SK-N-SH treated with all-trans-retinoic acid at 6 μM for 48 hours (cell line): ENCODE measurements at regions not wholly inside any gene's neighbourhood (a gene's known extent, or its start where the extent isn't known, plus 50 kb on each side); places are given as distances from the start of the nearest gene placed in this dataset.

Experiments used
- ATAC-seq: fragments of 200-7000 bp; cut with Tn5 transposase; 3 replicates; pipeline ENCODE4 v1.9.1; 2020; ENCODE audit warnings: mild to moderate bottlenecking, moderate library complexity
- ARNTL ChIP-seq: fragments of 450-650 bp; formaldehyde crosslinking; IDR thresholded peaks from 2 replicates; pipeline ENCODE4 v1.5.0; 2020; ENCODE audit warnings: low read depth, mild to moderate bottlenecking, moderate library complexity, borderline replicate concordance
- BACH2 ChIP-seq: fragments of 250-450 bp; sonication (Bioruptor Pico); IDR thresholded peaks from 2 replicates; pipeline ENCODE4 v1.9.0; 2021; ENCODE audit warnings: mild to moderate bottlenecking, borderline replicate concordance
- CSDC2 ChIP-seq: fragments of 250-450 bp; sonication (Bioruptor Pico); IDR thresholded peaks from 2 replicates; pipeline ENCODE4 v1.5.0; 2020; ENCODE audit warnings: mild to moderate bottlenecking, moderate library complexity
- GLIS3 ChIP-seq: fragments of 250-450 bp; sonication (Bioruptor Pico); IDR thresholded peaks from 2 replicates; pipeline ENCODE4 v1.5.0; 2020; ENCODE audit warnings: mild to moderate bottlenecking, moderate library complexity
- ISL1 ChIP-seq: fragments of 250-450 bp; sonication (Bioruptor Pico); IDR thresholded peaks from 2 replicates; pipeline ENCODE4 v2.1.2; 2022; ENCODE audit warnings: mild to moderate bottlenecking, moderate library complexity
- PPARA ChIP-seq: fragments of 250-450 bp; sonication (Bioruptor Pico); IDR thresholded peaks from 2 replicates; pipeline ENCODE4 v1.5.0; 2020; ENCODE audit warnings: mild to moderate bottlenecking, borderline replicate concordance
- RARB ChIP-seq: fragments of 250-450 bp; sonication (Bioruptor Pico); IDR thresholded peaks from 2 replicates; pipeline ENCODE4 v1.8.0; 2021; ENCODE audit warnings: mild to moderate bottlenecking, moderate library complexity
- SNAI2 ChIP-seq: fragments of 250-450 bp; sonication (Bioruptor Pico); IDR thresholded peaks from 2 replicates; pipeline ENCODE4 v1.5.0; 2020; ENCODE audit warnings: mild to moderate bottlenecking, moderate library complexity
- TCF4 ChIP-seq: fragments of 250-450 bp; sonication (Bioruptor Pico); IDR thresholded peaks from 2 replicates; pipeline ENCODE4 v1.8.0; 2021; ENCODE audit warnings: mild to moderate bottlenecking, moderate library complexity, borderline replicate concordance
- TOX ChIP-seq: fragments of 250-450 bp; sonication (Bioruptor Pico); IDR thresholded peaks from 2 replicates; pipeline ENCODE4 v1.8.0; 2021; ENCODE audit warnings: mild to moderate bottlenecking, moderate library complexity, borderline replicate concordance
- ZC3H10 ChIP-seq: fragments of 250-450 bp; sonication (Bioruptor Pico); IDR thresholded peaks from 2 replicates; pipeline ENCODE4 v1.5.1; 2021; ENCODE audit warnings: mild to moderate bottlenecking, moderate library complexity
- ZFP3 ChIP-seq: fragments of 250-450 bp; sonication (Bioruptor Pico); IDR thresholded peaks from 2 replicates; pipeline ENCODE4 v1.5.0; 2020; ENCODE audit warnings: mild to moderate bottlenecking, moderate library complexity
- ZFP30 ChIP-seq: fragments of 450-650 bp; formaldehyde crosslinking; IDR thresholded peaks from 2 replicates; pipeline ENCODE4 v1.5.0; 2022; ENCODE audit warnings: mild to moderate bottlenecking, moderate library complexity
- ZNF565 ChIP-seq: fragments of 450-650 bp; formaldehyde crosslinking; conservative IDR thresholded peaks from 2 replicates; pipeline ENCODE4 v1.5.0; 2020; ENCODE audit warnings: low read depth, mild to moderate bottlenecking, moderate library complexity
- ZNF70 ChIP-seq: fragments of 450-650 bp; formaldehyde crosslinking; IDR thresholded peaks from 2 replicates; pipeline ENCODE4 v1.5.0; 2020; ENCODE audit warnings: mild to moderate bottlenecking, moderate library complexity
- ZNF8 ChIP-seq: fragments of 450-650 bp; formaldehyde crosslinking; IDR thresholded peaks from 2 replicates; pipeline ENCODE4 v1.5.0; 2020; ENCODE audit warnings: mild to moderate bottlenecking, moderate library complexity
- TF ChIP-seq, protein P1 (sequence below): fragments of 250-450 bp; sonication (Bioruptor Pico); IDR thresholded peaks from 2 replicates; pipeline ENCODE4 v1.8.0; 2020; ENCODE audit warnings: mild to moderate bottlenecking, moderate library complexity, borderline replicate concordance
- TF ChIP-seq, protein P2 (sequence below): fragments of 250-450 bp; sonication (Bioruptor Pico); IDR thresholded peaks from 2 replicates; pipeline ENCODE4 v1.8.0; 2021; ENCODE audit warnings: low read depth, mild to moderate bottlenecking, moderate library complexity, borderline replicate concordance
- TF ChIP-seq, protein P3 (sequence below): fragments of 250-450 bp; sonication (Bioruptor Pico); IDR thresholded peaks from 2 replicates; pipeline ENCODE4 v1.5.1; 2021; ENCODE audit warnings: mild to moderate bottlenecking, moderate library complexity
- TF ChIP-seq, protein P4 (sequence below): fragments of 250-450 bp; sonication (Bioruptor Pico); IDR thresholded peaks from 2 replicates; pipeline ENCODE4 v1.5.1; 2020; ENCODE audit warnings: low read depth, mild to moderate bottlenecking, moderate library complexity

DNA sequence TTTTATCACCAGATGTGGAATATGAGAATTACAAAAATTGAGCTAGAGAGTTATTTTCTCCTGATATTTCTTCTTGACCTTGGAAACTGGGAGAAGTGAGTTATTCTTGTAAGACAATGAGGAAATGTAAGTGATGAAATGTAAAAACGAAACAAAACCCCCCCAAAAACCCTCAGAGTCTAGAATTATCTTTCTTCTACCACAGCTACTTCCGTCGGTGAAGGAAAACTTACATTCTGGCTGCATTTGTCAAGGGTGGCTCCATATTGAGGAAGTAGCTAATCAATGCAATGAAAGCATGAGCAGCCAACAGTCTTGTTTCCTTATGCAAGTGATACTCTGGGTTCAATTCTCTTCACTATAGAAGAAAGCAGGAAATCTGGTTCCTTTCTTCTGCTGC, 661.7 kb upstream of the CITED2 start (continued):
- no peak for TF ChIP-seq TOX
- TF ChIP-seq ZNF8 (CRISPR knock-in tag), result no peak
- TF ChIP-seq BACH2, result no peak
- no peak for TF ChIP-seq PPARA (CRISPR knock-in tag)
- no peak for TF ChIP-seq RARB
- TF ChIP-seq, protein P1, sequence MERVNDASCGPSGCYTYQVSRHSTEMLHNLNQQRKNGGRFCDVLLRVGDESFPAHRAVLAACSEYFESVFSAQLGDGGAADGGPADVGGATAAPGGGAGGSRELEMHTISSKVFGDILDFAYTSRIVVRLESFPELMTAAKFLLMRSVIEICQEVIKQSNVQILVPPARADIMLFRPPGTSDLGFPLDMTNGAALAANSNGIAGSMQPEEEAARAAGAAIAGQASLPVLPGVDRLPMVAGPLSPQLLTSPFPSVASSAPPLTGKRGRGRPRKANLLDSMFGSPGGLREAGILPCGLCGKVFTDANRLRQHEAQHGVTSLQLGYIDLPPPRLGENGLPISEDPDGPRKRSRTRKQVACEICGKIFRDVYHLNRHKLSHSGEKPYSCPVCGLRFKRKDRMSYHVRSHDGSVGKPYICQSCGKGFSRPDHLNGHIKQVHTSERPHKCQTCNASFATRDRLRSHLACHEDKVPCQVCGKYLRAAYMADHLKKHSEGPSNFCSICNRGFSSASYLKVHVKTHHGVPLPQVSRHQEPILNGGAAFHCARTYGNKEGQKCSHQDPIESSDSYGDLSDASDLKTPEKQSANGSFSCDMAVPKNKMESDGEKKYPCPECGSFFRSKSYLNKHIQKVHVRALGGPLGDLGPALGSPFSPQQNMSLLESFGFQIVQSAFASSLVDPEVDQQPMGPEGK, result no peak
- no peak for TF ChIP-seq GLIS3 (CRISPR knock-in tag)

DNA sequence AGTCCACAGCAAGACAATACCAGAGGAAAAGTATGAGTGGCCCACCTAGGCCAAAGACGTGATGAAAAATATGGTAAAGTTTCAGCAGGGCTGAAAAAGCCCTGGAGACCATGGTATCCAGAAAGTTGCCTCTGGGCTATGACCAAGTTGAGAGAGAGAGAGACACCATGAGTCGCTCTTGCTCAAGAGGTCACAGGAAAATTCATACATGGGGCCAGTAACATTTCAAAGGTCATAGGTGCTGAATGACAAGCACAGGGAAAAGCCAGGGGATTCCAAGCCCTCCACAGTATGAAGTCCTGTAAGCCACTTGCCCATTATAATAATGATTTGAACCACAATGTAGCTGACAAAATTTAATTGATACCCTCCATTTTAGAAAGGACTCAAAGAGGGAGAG, 657.7 kb upstream of the CITED2 start:
- no peak for ATAC-seq
- TF ChIP-seq ARNTL (CRISPR knock-in tag) (no peak), BACH2 (no peak), PPARA (CRISPR knock-in tag) (no peak), CSDC2 (CRISPR knock-in tag) (no peak), RARB (no peak), ZFP3 (no peak)

- TF ChIP-seq PPARA (CRISPR knock-in tag) (no peak), RARB (no peak)
- TF ChIP-seq, all 23 proteins: peak for 0
- ATAC-seq, result no peak
Measured at GRCh38 chr6:140029551-140029950, 655.1 kb upstream of the CITED2 start.

GRCh38 chr6:140027219-140027618, 652.8 kb upstream of the CITED2 start:
- TF ChIP-seq TOX (no peak), ZNF565 (CRISPR knock-in tag) (no peak), BACH2 (no peak)
- ATAC-seq, result no peak

DNA sequence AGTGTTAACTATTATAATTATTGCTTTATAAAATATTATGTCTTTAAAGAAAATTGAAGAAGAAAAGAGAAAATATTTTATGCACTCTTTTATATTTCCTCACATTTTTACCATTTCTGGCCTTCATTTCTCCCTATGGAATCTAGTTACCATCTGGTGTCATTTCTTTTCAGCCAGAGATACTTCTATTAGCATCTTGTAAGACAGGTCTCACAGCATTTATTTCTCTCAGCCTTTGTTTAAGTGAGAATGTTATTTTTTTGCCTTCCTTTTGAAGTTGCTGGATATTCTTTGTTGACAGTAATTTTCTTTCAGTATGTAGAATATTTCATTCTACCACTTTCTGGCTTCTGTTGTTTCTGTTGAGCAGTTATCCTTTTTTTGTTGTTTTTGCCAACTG, 652.1 kb upstream of the CITED2 start:
- ATAC-seq, result no peak
- TF ChIP-seq, protein P2, sequence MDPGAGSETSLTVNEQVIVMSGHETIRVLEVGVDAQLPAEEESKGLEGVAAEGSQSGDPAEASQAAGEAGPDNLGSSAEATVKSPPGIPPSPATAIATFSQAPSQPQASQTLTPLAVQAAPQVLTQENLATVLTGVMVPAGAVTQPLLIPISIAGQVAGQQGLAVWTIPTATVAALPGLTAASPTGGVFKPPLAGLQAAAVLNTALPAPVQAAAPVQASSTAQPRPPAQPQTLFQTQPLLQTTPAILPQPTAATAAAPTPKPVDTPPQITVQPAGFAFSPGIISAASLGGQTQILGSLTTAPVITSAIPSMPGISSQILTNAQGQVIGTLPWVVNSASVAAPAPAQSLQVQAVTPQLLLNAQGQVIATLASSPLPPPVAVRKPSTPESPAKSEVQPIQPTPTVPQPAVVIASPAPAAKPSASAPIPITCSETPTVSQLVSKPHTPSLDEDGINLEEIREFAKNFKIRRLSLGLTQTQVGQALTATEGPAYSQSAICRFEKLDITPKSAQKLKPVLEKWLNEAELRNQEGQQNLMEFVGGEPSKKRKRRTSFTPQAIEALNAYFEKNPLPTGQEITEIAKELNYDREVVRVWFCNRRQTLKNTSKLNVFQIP (CRISPR knock-in tag), result no peak
- no peak for TF ChIP-seq ZNF565 (CRISPR knock-in tag)
- TF ChIP-seq, protein P3, sequence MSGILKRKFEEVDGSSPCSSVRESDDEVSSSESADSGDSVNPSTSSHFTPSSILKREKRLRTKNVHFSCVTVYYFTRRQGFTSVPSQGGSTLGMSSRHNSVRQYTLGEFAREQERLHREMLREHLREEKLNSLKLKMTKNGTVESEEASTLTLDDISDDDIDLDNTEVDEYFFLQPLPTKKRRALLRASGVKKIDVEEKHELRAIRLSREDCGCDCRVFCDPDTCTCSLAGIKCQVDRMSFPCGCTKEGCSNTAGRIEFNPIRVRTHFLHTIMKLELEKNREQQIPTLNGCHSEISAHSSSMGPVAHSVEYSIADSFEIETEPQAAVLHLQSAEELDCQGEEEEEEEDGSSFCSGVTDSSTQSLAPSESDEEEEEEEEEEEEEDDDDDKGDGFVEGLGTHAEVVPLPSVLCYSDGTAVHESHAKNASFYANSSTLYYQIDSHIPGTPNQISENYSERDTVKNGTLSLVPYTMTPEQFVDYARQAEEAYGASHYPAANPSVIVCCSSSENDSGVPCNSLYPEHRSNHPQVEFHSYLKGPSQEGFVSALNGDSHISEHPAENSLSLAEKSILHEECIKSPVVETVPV (CRISPR knock-in tag), result no peak
- TF ChIP-seq, protein P1, result no peak
- TF ChIP-seq, protein P4, sequence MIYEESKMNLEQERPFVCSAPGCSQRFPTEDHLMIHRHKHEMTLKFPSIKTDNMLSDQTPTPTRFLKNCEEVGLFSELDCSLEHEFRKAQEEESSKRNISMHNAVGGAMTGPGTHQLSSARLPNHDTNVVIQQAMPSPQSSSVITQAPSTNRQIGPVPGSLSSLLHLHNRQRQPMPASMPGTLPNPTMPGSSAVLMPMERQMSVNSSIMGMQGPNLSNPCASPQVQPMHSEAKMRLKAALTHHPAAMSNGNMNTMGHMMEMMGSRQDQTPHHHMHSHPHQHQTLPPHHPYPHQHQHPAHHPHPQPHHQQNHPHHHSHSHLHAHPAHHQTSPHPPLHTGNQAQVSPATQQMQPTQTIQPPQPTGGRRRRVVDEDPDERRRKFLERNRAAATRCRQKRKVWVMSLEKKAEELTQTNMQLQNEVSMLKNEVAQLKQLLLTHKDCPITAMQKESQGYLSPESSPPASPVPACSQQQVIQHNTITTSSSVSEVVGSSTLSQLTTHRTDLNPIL, result no peak
- TF ChIP-seq ZFP30 (CRISPR knock-in tag), result no peak
- no peak for TF ChIP-seq GLIS3 (CRISPR knock-in tag)
- TF ChIP-seq ISL1 (CRISPR knock-in tag), result no peak
- TF ChIP-seq ZC3H10, result no peak
- TF ChIP-seq TOX, result no peak
- no peak for TF ChIP-seq ZFP3
- no peak for TF ChIP-seq ZNF70 (CRISPR knock-in tag)
- TF ChIP-seq SNAI2, result no peak
- no peak for TF ChIP-seq PPARA (CRISPR knock-in tag)
- no peak for TF ChIP-seq TCF4 (CRISPR knock-in tag)
